NCI-H2171 treated with DMSO at 0.1 percent for 48 hours (cell line): ENCODE measurements at regions not wholly inside any gene's neighbourhood (a gene's known extent, or its start where the extent isn't known, plus 50 kb on each side); places are given as distances from the start of the nearest gene placed in this dataset.

ENCODE experiments used
- DNase-seq: peaks from one replicate; lab custom pipeline; 2025; lab: John Stamatoyannopoulos, UW

GRCh38 chr1:222288053-222288452, 259.9 kb downstream of the HHIPL2 start:
- DNase-seq, result no peak

GRCh38 chr1:222286011-222286410, 261.9 kb downstream of the HHIPL2 start:
- no peak for DNase-seq

DNA sequence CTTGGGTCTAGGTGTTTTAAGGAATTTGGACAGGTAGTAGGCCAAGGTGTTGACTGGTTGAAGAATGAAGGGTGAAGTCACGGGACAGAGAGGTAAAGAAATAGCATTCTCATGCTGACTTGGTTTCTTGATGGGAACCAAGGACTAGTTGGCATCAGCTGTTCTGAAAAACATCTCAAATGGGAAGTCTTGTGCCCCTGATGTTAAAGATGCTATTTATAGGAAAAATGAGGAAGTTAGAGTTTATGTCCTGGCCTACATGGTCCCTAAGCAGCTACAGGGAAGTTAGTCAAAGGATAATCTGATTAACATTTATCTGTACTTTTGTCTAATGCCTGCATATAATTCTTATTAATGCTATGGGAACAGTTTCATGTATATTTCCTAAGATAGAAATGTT, 262.4 kb downstream of the HHIPL2 start:
- DNase-seq, result no peak

- no peak for DNase-seq
Measured at GRCh38 chr1:222284466-222284865, 263.4 kb downstream of the HHIPL2 start.

GRCh38 chr1:222283147-222283768, 264.6 kb downstream of the HHIPL2 start:
- DNase-seq, result no peak

GRCh38 chr1:222279591-222279990, 268.3 kb downstream of the HHIPL2 start:
- DNase-seq, result no peak

DNA sequence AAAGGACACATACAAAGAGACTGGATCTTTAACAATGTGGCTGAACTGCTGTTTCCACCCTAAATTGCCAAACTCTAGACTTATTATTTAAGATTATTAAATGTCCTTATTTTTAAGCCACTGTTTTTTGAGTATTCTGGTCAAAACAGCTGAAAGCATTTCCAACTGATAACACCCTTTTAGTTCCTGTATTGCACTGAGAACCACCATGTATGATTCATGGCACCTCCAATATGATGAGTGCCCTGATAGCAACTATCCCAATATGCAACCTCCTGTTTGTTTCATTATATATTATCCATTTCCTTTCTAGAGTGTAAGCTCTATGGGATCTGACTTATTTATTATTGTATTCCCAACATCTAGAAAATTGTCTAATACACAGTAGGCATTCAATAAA, 269.4 kb downstream of the HHIPL2 start:
- DNase-seq, result no peak

DNA sequence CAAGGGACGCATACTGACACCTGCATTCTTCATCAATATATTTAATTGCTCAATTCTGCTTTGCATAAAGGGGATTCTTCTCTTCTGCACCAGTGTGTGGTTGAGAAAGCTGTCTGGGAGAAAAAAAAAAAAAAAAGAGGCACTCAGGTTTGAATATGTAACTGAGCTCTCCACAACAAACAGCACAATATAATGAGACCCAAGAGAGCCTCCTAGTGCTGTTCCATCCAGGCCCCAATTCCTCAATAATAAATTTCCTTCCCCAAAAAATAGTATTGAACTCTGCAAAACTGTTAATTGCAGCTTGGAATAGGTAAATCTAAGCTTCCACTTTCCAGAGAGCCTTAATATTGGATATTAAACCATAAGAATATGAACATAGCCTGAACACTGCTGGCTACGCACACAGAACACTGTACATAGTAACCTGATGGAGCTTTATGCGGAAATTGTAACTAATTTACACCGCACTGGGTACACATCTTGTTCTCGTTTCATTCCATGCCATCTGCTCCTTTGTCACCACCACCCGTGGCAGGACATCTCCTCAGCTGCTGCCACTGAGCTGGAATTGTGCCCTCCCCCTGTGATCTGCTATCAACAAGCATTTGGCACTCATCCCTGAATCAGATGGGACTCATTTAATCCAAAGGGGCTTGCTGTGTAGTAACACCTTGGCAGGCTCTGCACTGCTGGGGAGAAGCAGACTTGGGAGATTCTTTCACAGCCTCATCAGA, 272.0 kb downstream of the HHIPL2 start:
- DNase-seq, result peak; percentile 81

- no peak for DNase-seq
Measured at GRCh38 chr1:222275001-222275728, 272.7 kb downstream of the HHIPL2 start.

GRCh38 chr1:222266223-222267196, 281.4 kb downstream of the HHIPL2 start:
- DNase-seq, result no peak

DNA sequence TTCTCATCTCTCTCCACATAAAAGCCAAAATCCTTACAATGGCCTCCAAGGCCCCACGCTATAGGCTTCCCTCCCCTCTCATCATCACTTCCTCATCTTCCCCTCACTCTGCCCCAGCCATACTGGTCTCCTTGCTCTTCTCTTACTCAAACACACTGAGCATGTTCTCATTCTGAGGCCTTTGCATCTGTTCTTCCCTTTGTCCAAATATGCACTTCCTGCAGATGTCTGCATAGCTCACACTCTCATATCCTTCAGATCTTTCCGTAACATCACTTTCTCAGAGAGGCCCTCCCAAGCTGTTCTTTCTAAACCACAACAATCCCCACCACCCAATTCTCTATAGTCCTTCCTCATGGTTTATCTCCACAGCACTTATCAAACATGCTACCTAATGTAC, 284.1 kb downstream of the HHIPL2 start:
- no peak for DNase-seq

DNA sequence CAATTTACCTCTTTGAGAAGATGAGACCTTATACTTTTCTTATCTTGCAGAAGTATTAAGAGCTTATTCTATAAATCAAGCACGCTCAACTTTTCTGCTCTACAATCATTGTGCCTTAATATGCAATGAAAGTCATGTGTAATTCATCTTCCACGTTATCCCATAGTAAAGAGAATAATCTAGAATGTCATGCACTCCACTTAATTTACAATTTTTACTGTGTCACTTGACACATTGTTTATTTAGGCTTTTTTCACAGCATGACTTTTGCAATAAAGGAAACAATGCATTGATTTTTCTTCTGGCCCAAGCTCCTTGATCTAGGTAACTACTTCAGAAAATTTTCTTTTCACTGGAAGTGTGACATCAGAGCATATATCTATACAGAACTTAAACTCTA, 290.9 kb downstream of the HHIPL2 start:
- no peak for DNase-seq

DNA sequence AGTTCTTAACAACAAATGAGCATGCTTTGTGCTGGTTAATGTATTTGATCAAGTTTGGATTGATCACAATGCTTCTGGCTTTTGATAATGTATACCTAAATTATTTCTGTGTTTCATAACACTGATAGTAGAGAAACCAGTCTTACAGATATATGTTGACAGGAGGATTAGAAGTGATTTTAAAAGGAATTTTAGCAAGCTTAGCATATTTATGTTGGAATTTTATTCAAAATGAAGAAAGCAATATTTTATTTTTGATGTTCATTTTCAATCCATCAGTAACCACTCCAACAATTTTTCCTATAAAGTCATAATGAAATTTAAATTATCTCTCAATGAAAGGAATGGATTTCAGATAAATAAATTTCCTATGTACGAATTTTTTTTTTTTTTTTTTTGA, 291.8 kb downstream of the HHIPL2 start:
- no peak for DNase-seq

DNA sequence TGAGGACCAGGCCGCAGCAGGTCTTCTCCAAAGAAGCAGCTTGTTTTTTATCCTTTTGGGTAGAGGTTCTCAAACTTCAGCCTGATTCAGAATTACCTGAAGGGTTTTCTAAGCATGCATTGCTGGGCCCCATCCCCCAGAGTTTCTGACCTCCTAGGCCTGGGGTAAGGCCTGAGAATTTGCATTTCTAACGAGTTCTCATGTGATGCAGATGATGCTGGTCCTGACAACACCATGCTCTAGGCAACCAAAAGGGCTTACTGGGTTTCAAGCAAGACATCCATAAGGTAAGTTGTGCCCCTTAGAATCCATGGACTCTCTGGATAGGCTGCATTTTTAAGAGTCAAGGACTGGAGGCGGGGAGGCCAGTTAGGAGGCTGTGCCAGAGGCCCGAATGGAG, 295.1 kb downstream of the HHIPL2 start:
- no peak for DNase-seq

GRCh38 chr1:222251847-222252246, 296.1 kb downstream of the HHIPL2 start:
- DNase-seq, result no peak

DNA sequence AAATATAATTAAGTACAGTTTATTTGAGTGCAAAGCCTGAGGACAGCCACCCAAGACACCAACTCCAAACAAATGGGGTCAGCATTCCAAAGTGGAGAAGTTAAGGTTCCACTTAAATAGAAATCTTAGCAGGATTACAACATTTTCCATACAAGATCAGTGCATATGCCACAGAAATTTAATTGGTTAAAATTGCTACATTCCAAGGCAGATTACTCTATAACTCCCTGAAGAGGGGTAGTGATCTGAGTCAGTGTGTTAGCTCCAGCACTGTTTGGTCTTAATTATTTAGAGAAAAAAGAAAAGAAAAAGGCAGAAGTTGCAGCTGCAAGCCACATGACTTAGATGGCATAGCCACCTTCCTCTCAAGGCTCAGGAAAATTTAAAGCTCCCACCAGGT, 297.5 kb downstream of the HHIPL2 start:
- no peak for DNase-seq

DNA sequence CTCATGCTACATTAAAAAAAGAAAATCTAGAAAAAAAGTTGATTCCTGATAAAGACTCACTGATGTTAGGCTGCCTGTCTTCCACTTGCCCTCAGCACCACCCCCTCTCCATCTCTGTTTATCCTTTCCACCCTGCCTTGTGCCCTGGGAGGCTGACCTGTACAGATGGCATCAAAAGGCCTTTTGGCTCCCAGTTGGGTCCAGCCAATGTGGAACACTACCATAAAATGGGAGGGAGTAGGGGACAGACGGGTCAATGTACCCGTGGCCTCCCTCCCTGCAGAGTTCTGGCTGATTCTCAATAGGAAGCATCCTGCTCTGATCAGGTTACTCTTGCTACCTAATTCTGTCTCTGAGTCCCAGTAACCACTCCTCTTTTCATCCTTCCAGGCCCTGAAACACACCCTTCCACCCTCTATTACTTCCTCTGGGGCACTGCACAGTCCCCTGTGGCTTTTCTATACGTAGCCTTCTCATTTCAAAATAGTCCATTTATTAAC, 300.0 kb downstream of the HHIPL2 start:
- DNase-seq, result no peak

DNA sequence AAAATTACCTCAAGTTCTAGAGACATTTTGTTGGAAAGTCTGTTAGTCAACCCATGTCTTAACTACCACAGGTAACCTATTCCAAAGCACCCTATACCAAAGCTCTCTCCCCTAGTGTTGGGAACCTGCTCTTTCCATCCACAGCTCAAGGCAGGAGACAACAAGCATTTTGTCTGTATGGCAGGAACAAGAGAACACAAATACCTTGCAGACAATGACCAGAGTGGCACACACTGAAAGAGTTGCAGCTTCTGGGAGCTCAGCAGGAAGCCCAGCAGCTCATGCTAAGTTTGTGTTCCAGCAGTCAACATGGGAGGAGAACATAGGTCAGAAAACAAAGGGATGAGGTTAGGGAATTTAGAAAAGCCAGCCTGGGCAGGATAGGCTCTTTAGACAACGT, 300.8 kb downstream of the HHIPL2 start:
- DNase-seq, result no peak

- peak; percentile 8 for DNase-seq
Measured at GRCh38 chr1:222243902-222244301, 304.0 kb downstream of the HHIPL2 start.

DNA sequence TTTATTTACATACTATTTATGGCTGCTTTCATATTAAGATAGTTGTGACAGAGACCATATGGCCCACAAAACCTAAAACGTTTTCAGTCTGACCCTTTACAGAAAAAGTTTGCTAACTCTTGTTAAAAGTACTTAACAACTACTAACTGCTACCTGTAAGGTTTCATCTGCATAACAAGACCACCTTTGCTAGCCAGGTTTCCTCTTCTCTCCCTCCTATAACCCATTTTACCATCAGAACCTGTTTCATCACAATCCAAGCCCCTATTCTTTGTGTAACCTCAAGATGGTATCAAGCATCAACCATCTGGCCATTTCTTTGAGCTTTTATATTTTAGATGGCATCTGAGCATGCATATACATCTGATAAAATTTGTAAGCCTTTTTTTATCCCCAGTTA, 305.4 kb downstream of the HHIPL2 start:
- no peak for DNase-seq

GRCh38 chr1:222241410-222241809, 306.5 kb downstream of the HHIPL2 start:
- DNase-seq, result no peak
